IMR-90 (cell line): ENCODE measurements at regions not wholly inside any gene's neighbourhood (a gene's known extent, or its start where the extent isn't known, plus 50 kb on each side); places are given as distances from the start of the nearest gene placed in this dataset.

Experiments
- ATAC-seq: fragments of 200-7000 bp; cut with Tn5 transposase; 2 replicates; pipeline ENCODE4 v1.9.1; 2020; ENCODE audit warnings: low read depth, mild to moderate bottlenecking, moderate library complexity
- BruUV-seq: library from RNA; stranded (reverse); fragments of 400-500 nt; replicated peaks from 2 replicates; lab custom pipeline; 2021; lab: Mats Ljungman, UMichigan
- CTCF ChIA-PET: fragments of 300-600 bp; formaldehyde crosslinking; extraction: SDS; loops from one replicate; lab custom pipeline; 2021; ENCODE audit warnings: antibody characterized with exemption; lab: Yijun Ruan, JAX
- POLR2A ChIA-PET: fragments of 300-600 bp; sonication (Branson Sonifier 250); formaldehyde crosslinking; loops from one replicate; lab custom pipeline; 2022; ENCODE audit warnings: antibody characterized with exemption; ENCODE audit not compliant: unreplicated experiment; lab: Charles Lee
- DNase-seq: peaks from one replicate; pipeline ENCODE4 v3.0.0; 2013
- H2AFZ ChIP-seq: replicated peaks from 2 replicates; pipeline ENCODE3; 2013; ENCODE audit warnings: low read length, mild to moderate bottlenecking; ENCODE audit not compliant: poor library complexity
- H2AK5ac ChIP-seq: 2 replicates; pipeline ENCODE4 v1.6.1; 2013; ENCODE audit warnings: low read depth, low read length, inconsistent platforms
- H2AK9ac ChIP-seq: replicated peaks from 2 replicates; pipeline ENCODE3; 2013; ENCODE audit warnings: mild to moderate bottlenecking, low read depth, low read length, moderate library complexity; ENCODE audit not compliant: poor library complexity
- H2BK120ac ChIP-seq: 2 replicates; pipeline ENCODE4 v1.6.1; 2013; ENCODE audit warnings: low read depth, low read length, inconsistent platforms
- H2BK15ac ChIP-seq: 3 replicates; pipeline ENCODE4 v1.6.1; 2013; ENCODE audit warnings: low read depth, low read length, inconsistent platforms
- H2BK20ac ChIP-seq: 2 replicates; pipeline ENCODE4 v1.6.1; 2013; ENCODE audit warnings: low read depth, mild to moderate bottlenecking, inconsistent platforms, low read length, moderate library complexity
- H2BK5ac ChIP-seq: 2 replicates; pipeline ENCODE4 v1.6.1; 2013; ENCODE audit warnings: mild to moderate bottlenecking, low read depth, low read length, inconsistent platforms; ENCODE audit not compliant: poor library complexity, severe bottlenecking
- H3K14ac ChIP-seq: replicated peaks from 2 replicates; pipeline ENCODE4 v1.6.1; 2013; ENCODE audit warnings: low read depth, low read length, inconsistent platforms
- H3K18ac ChIP-seq: 2 replicates; pipeline ENCODE4 v1.6.1; 2013; ENCODE audit warnings: low read depth, low read length, control low read depth
- H3K23ac ChIP-seq: 2 replicates; pipeline ENCODE4 v1.6.1; 2013; ENCODE audit warnings: low read depth, low read length, inconsistent platforms
- H3K27ac ChIP-seq: 2 replicates; pipeline ENCODE4 v1.5.1; 2013; ENCODE audit warnings: mild to moderate bottlenecking, control low read depth, low read length; ENCODE audit not compliant: insufficient read depth
- H3K27me3 ChIP-seq: 2 replicates; pipeline ENCODE4 v1.6.1; 2013; ENCODE audit warnings: low read length; ENCODE audit not compliant: control insufficient read depth, insufficient read depth
- H3K36me3 ChIP-seq: 2 replicates; pipeline ENCODE4 v1.6.1; 2013; ENCODE audit warnings: low read length, mixed read lengths; ENCODE audit not compliant: control insufficient read depth, insufficient read depth
- H3K4ac ChIP-seq: 2 replicates; pipeline ENCODE4 v1.6.1; 2013; ENCODE audit warnings: low read depth, low read length, inconsistent platforms
- H3K4me1 ChIP-seq: 2 replicates; pipeline ENCODE4 v1.6.1; 2013; ENCODE audit warnings: low read length, mixed read lengths; ENCODE audit not compliant: control insufficient read depth, insufficient read depth
- H3K4me2 ChIP-seq: 2 replicates; pipeline ENCODE4 v1.6.1; 2013; ENCODE audit warnings: low read depth, mild to moderate bottlenecking, control low read depth, low read length, moderate library complexity
- H3K4me3 ChIP-seq: 2 replicates; pipeline ENCODE4 v1.5.1; 2013; ENCODE audit warnings: low read depth, mild to moderate bottlenecking, control low read depth, low read length, moderate library complexity; ENCODE audit not compliant: insufficient read depth
- H3K56ac ChIP-seq: 2 replicates; pipeline ENCODE4 v1.6.1; 2013; ENCODE audit warnings: low read length, inconsistent platforms; ENCODE audit not compliant: insufficient read depth; ENCODE audit errors: extremely low read depth
- H3K79me1 ChIP-seq, 2 experiments: 2 replicates each; pipeline ENCODE4 v1.6.1; 2013; ENCODE audit warnings: low read length in 2 of 2, inconsistent platforms in 1 of 2, low read depth in 1 of 2
- H3K9ac ChIP-seq: 2 replicates; pipeline ENCODE4 v1.6.1; 2013; ENCODE audit warnings: low read depth, low read length, control low read depth
- H3K9me1 ChIP-seq: 2 replicates; pipeline ENCODE4 v1.6.1; 2013; ENCODE audit warnings: low read length, inconsistent platforms; ENCODE audit not compliant: insufficient read depth
- H3K9me3 ChIP-seq: 2 replicates; pipeline ENCODE4 v1.6.1; 2013; ENCODE audit warnings: low read length; ENCODE audit not compliant: control insufficient read depth, insufficient read depth
- H4K20me1 ChIP-seq: 2 replicates; pipeline ENCODE4 v1.6.1; 2013; ENCODE audit warnings: low read length, inconsistent platforms; ENCODE audit not compliant: insufficient read depth
- H4K5ac ChIP-seq: 2 replicates; pipeline ENCODE4 v1.6.1; 2013; ENCODE audit warnings: mild to moderate bottlenecking, low read depth, low read length, control low read depth
- H4K8ac ChIP-seq, 2 experiments: 2 replicates each; pipeline ENCODE4 v1.6.1; 2013; ENCODE audit warnings: low read depth in 2 of 2, low read length in 2 of 2, control low read depth in 1 of 2, inconsistent platforms in 1 of 2
- H4K91ac ChIP-seq: 2 replicates; pipeline ENCODE4 v1.6.1; 2013; ENCODE audit warnings: low read depth, low read length, inconsistent platforms; ENCODE audit not compliant: insufficient read depth
- BHLHE40 ChIP-seq: fragments of 150-350 bp; IDR thresholded peaks from 2 replicates; pipeline ENCODE4 v1.6.1; 2016; ENCODE audit warnings: mild to moderate bottlenecking, low read depth, low read length
- CHD1 ChIP-seq: IDR thresholded peaks from 2 replicates; pipeline ENCODE4 v1.6.1; 2012; ENCODE audit warnings: low read depth, low read length, improper control_type of control experiment
- CTCF ChIP-seq: conservative IDR thresholded peaks from 2 replicates; pipeline ENCODE4 v1.5.1; 2012; ENCODE audit warnings: mild to moderate bottlenecking, low read depth, low read length, improper control_type of control experiment
- ELK1 ChIP-seq: fragments of 150-350 bp; IDR thresholded peaks from 2 replicates; pipeline ENCODE4 v1.6.1; 2016; ENCODE audit warnings: low read depth, mild to moderate bottlenecking, low read length, moderate library complexity, borderline replicate concordance
- FOS ChIP-seq: fragments of 150-350 bp; IDR thresholded peaks from 2 replicates; pipeline ENCODE4 v1.6.1; 2016; ENCODE audit warnings: low read depth, low read length
- MAFK ChIP-seq: IDR thresholded peaks from 2 replicates; pipeline ENCODE4 v1.6.1; 2012; ENCODE audit warnings: low read depth, low read length, improper control_type of control experiment
- MAZ ChIP-seq: IDR thresholded peaks from 2 replicates; pipeline ENCODE4 v1.6.1; 2012; ENCODE audit warnings: low read depth, mild to moderate bottlenecking, low read length, improper control_type of control experiment, moderate library complexity, borderline replicate concordance
- MXI1 ChIP-seq: IDR thresholded peaks from 2 replicates; pipeline ENCODE4 v1.6.1; 2012; ENCODE audit warnings: low read depth, mild to moderate bottlenecking, low read length, moderate library complexity, borderline replicate concordance
- NFE2L2 ChIP-seq: fragments of 150-350 bp; IDR thresholded peaks from 2 replicates; pipeline ENCODE4 v1.6.1; 2016; ENCODE audit warnings: low read depth, mild to moderate bottlenecking, low read length
- RAD21 ChIP-seq: IDR thresholded peaks from 2 replicates; pipeline ENCODE4 v1.6.1; 2012; ENCODE audit warnings: low read length, improper control_type of control experiment
- RFX5 ChIP-seq: IDR thresholded peaks from 2 replicates; pipeline ENCODE4 v1.8.0; 2012; ENCODE audit warnings: low read depth, mild to moderate bottlenecking, low read length, moderate library complexity
- SMC3 ChIP-seq: fragments of 150-350 bp; IDR thresholded peaks from 2 replicates; pipeline ENCODE4 v1.6.1; 2016; ENCODE audit warnings: low read depth, mild to moderate bottlenecking, antibody characterized with exemption, low read length, moderate library complexity
- USF2 ChIP-seq: fragments of 150-350 bp; IDR thresholded peaks from 2 replicates; pipeline ENCODE4 v1.6.1; 2017; ENCODE audit warnings: mild to moderate bottlenecking, antibody characterized with exemption, low read length, low read depth
- dilution Hi-C: fragments of 300-500 bp; cut with HindIII; formaldehyde crosslinking; loops from one replicate; pipeline ENCODE4 v1.14.3; 2018; ENCODE audit warnings: low sequenced_read_pairs; ENCODE audit not compliant: unreplicated experiment
- in situ Hi-C: fragments of 300-500 bp; cut with MboI; formaldehyde crosslinking; loops from 3 replicates; pipeline ENCODE4 v1.14.3; 2019; ENCODE audit warnings: low sequenced_read_pairs, inconsistent platforms, mixed read lengths
- intact Hi-C: fragments of 100-400 bp; cut with micrococcal nuclease; formaldehyde crosslinking; loops from 2 replicates; pipeline ENCODE4 v1.10.0; 2022

GRCh38 chr2:209369656-209370055, 54.2 kb upstream of the MAP2 start:
- Histone ChIP-seq H3K14ac (no peak overlapping the region), H3K9ac (no peak overlapping the region), H3K4me3 (no peak overlapping the region), H3K18ac (no peak overlapping the region), H3K36me3 (no peaks in the 10 kb centered on the region), H4K5ac (no peak overlapping the region), H3K4me1 (no peaks in the 10 kb centered on the region), H3K56ac (no peak overlapping the region), H4K8ac (no peak overlapping the region), H3K79me1 (no peaks in the 10 kb centered on the region), H2AK5ac (no peak overlapping the region), H4K91ac (no peak overlapping the region), H2BK5ac (no peak overlapping the region), H3K27me3 (no peaks in the 10 kb centered on the region), H3K9me1 (no peaks in the 10 kb centered on the region), H2BK20ac (no peak overlapping the region), H2AFZ (no peak overlapping the region), H3K4me2 (no peak overlapping the region), H3K9me3 (no peaks in the 10 kb centered on the region), H2BK120ac (no peak overlapping the region), H4K20me1 (no peaks in the 10 kb centered on the region), H3K4ac (no peak overlapping the region), H2BK15ac (no peak overlapping the region), H3K27ac (no peak overlapping the region), H2AK9ac (no peak overlapping the region), H3K23ac (no peak overlapping the region)
- no TSS peak for BruUV-seq
- ChIA-PET POLR2A (no interaction called here), CTCF (no interaction called here)
- TF ChIP-seq NFE2L2 (no peak), RFX5 (no peak), MAFK (no peak), ELK1 (no peak), CHD1 (no peak), MAZ (no peak), CTCF (no peak), SMC3 (no peak), MXI1 (no peak), RAD21 (no peak), USF2 (no peak), FOS (no peak), BHLHE40 (no peak)
- intact Hi-C loops (no loop called here), dilution Hi-C loops (no loop called here), in situ Hi-C loops (no loop called here)
- DNase-seq: no peak
- no peak for ATAC-seq
